ENCODE measurements at regions not wholly inside any gene's neighbourhood (a gene's known extent, or its start where the extent isn't known, plus 50 kb on each side); places are given as distances from the start of the nearest gene placed in this dataset.

DNA sequence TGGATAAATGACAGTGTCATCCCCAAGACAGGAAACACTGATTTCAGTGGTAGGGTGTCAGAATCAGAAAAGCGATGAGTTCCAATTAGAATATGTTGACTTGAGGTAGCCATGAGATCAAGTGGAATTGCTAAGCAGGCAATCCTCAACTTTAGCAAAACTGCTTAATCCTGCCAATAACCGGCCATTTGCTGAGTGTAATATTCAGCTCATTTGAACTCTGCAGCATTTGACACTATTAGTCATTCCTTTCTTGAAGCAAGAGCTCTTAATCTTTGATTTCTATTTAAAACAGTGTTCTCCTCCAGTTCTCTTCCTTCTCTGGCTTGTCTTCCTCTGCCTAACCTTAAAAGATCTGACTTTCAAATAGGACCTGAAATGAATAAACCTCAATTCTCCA, 68.7 kb upstream of the DCLK2 start:
- TF ChIP-seq, protein P1, sequence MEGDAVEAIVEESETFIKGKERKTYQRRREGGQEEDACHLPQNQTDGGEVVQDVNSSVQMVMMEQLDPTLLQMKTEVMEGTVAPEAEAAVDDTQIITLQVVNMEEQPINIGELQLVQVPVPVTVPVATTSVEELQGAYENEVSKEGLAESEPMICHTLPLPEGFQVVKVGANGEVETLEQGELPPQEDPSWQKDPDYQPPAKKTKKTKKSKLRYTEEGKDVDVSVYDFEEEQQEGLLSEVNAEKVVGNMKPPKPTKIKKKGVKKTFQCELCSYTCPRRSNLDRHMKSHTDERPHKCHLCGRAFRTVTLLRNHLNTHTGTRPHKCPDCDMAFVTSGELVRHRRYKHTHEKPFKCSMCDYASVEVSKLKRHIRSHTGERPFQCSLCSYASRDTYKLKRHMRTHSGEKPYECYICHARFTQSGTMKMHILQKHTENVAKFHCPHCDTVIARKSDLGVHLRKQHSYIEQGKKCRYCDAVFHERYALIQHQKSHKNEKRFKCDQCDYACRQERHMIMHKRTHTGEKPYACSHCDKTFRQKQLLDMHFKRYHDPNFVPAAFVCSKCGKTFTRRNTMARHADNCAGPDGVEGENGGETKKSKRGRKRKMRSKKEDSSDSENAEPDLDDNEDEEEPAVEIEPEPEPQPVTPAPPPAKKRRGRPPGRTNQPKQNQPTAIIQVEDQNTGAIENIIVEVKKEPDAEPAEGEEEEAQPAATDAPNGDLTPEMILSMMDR (IDR thresholded peaks at IDR 0.05): no peak
- TF ChIP-seq ZFX (IDR thresholded peaks at IDR 0.05; ENCODE audit: borderline replicate concordance): no peak

Measured in 22Rv1 (cell line).